ENCODE measurements at regions not wholly inside any gene's neighbourhood (a gene's known extent, or its start where the extent isn't known, plus 50 kb on each side); places are given as distances from the start of the nearest gene placed in this dataset.

DNA sequence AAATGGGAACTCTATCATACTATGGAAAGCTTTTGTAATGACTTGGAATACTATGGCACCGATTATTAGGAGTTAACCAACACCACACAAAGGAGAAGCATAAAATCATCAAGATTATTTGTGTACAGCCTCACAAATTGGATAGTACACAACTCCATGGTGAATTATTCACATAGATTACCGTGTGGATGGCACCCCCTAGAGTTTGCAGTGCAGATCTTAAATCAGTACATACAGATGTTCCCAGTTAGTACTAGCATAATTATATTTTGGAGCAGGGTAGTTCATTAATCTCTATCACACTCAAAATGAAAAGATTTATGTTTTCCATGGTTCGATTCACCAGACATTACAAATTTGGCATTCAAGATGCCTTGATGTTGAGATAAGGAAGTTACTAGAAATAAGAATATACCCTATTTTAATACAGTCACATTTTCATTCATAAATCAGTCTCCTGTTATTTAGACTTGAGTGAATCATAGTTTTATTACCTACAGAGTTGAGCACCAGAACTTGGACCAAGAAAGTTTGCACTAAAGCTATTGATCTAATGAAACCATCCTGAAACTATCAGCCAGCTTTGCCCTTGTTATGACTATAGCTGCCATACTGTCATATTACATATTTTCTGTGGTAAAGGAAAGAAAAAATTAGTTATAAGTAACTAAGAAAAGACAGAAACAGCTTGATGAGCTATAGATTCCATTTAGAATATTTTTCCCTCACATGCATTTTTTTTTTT is 531.8 kb downstream of the GLUD2 start:
- TF ChIP-seq POLR2A (IDR thresholded peaks at IDR 0.05), result no peak
- TF ChIP-seq, protein P1, sequence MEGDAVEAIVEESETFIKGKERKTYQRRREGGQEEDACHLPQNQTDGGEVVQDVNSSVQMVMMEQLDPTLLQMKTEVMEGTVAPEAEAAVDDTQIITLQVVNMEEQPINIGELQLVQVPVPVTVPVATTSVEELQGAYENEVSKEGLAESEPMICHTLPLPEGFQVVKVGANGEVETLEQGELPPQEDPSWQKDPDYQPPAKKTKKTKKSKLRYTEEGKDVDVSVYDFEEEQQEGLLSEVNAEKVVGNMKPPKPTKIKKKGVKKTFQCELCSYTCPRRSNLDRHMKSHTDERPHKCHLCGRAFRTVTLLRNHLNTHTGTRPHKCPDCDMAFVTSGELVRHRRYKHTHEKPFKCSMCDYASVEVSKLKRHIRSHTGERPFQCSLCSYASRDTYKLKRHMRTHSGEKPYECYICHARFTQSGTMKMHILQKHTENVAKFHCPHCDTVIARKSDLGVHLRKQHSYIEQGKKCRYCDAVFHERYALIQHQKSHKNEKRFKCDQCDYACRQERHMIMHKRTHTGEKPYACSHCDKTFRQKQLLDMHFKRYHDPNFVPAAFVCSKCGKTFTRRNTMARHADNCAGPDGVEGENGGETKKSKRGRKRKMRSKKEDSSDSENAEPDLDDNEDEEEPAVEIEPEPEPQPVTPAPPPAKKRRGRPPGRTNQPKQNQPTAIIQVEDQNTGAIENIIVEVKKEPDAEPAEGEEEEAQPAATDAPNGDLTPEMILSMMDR (IDR thresholded peaks at IDR 0.05), result no peak
